Posterior vena cava (tissue), 2 donors: ENCODE measurements at regions not wholly inside any gene's neighbourhood (a gene's known extent, or its start where the extent isn't known, plus 50 kb on each side); places are given as distances from the start of the nearest gene placed in this dataset.

ENCODE experiments used
- DNase-seq: peaks from one replicate; pipeline ENCODE4 v3.0.0-alpha.2; 2020; ENCODE audit warnings: low spot score
- intact Hi-C, 2 donors: fragments of 100-400 bp; cut with DNase I; formaldehyde crosslinking; loops; one replicate each; pipeline versions ENCODE4 v1.14.1 to v1.14.2; 2022 to 2023
- donor health status: DM: yes; HTN: yes; CAD: no.
- donor health status: DM: yes; HTN: yes; CAD: no.

GRCh38 chr6:91149246-91149955 lies 562.5 kb upstream of the MAP3K7 start:
- intact Hi-C loops: no loop called here
- no peak for DNase-seq

- intact Hi-C loops: no loop called here
Observed at GRCh38 chr6:91144126-91144525, 557.3 kb upstream of the MAP3K7 start.

GRCh38 chr6:91142154-91142553 lies 555.3 kb upstream of the MAP3K7 start:
- intact Hi-C loops: no loop called here
- no peak for DNase-seq

More at GRCh38 chr6:91144126-91144525, 557.3 kb upstream of the MAP3K7 start:
- DNase-seq: no peak

GRCh38 chr6:91141346-91141745 lies 554.5 kb upstream of the MAP3K7 start:
- no peak for DNase-seq
- intact Hi-C loops: no loop called here

GRCh38 chr6:91140449-91140848 lies 553.6 kb upstream of the MAP3K7 start:
- intact Hi-C loops: no loop called here
- no peak for DNase-seq

- no peak for DNase-seq
- intact Hi-C loops: no loop called here
Observed at GRCh38 chr6:91137286-91137685, 550.4 kb upstream of the MAP3K7 start.

- DNase-seq: no peak
- intact Hi-C loops: no loop called here
Observed at GRCh38 chr6:91135406-91136103, 548.7 kb upstream of the MAP3K7 start.

GRCh38 chr6:91132461-91132860 lies 545.6 kb upstream of the MAP3K7 start:
- no peak for DNase-seq
- intact Hi-C loops: loop anchor here in 1 of 2 donors (5.0 kb wide), 1 partner anchor 940 kb away; no protein-coding TSS in a partner anchor

GRCh38 chr6:91130126-91130525 lies 543.3 kb upstream of the MAP3K7 start:
- DNase-seq: no peak
- intact Hi-C loops: loop anchor here in 1 of 2 donors (5.0 kb wide), 1 partner anchor 938 kb away; no protein-coding TSS in a partner anchor

GRCh38 chr6:91127752-91128151 lies 540.9 kb upstream of the MAP3K7 start:
- intact Hi-C loops: no loop called here
- no peak for DNase-seq

GRCh38 chr6:91126876-91127275 lies 540.0 kb upstream of the MAP3K7 start:
- intact Hi-C loops: no loop called here
- no peak for DNase-seq

- intact Hi-C loops: no loop called here
- DNase-seq: no peak
Observed at GRCh38 chr6:91117550-91117949, 530.7 kb upstream of the MAP3K7 start.

GRCh38 chr6:91114123-91114708 lies 527.3 kb upstream of the MAP3K7 start:
- intact Hi-C loops: no loop called here
- DNase-seq: no peak

- intact Hi-C loops: no loop called here
- DNase-seq: no peak
Observed at GRCh38 chr6:91106083-91106482, 519.2 kb upstream of the MAP3K7 start.

- intact Hi-C loops: no loop called here
- no peak for DNase-seq
Observed at GRCh38 chr6:91105532-91105931, 518.7 kb upstream of the MAP3K7 start.

- DNase-seq: no peak
- intact Hi-C loops: no loop called here
Observed at GRCh38 chr6:91099479-91099878, 512.6 kb upstream of the MAP3K7 start.

- no peak for DNase-seq
- intact Hi-C loops: no loop called here
Observed at GRCh38 chr6:91098006-91098405, 511.1 kb upstream of the MAP3K7 start.

- DNase-seq: no peak
- intact Hi-C loops: no loop called here
Observed at GRCh38 chr6:91097364-91097763, 510.5 kb upstream of the MAP3K7 start.

GRCh38 chr6:91094806-91095475 lies 508.1 kb upstream of the MAP3K7 start:
- DNase-seq: no peak
- intact Hi-C loops: no loop called here

GRCh38 chr6:91094341-91094740 lies 507.5 kb upstream of the MAP3K7 start:
- intact Hi-C loops: no loop called here
- DNase-seq: no peak
